ENCODE measurements at regions not wholly inside any gene's neighbourhood (a gene's known extent, or its start where the extent isn't known, plus 50 kb on each side); places are given as distances from the start of the nearest gene placed in this dataset.
"Not testable (repeated sequence)": the region's sequence is repeated elsewhere in the genome, so short reads cannot be mapped to it uniquely, and the experiment has no call there.

DNA sequence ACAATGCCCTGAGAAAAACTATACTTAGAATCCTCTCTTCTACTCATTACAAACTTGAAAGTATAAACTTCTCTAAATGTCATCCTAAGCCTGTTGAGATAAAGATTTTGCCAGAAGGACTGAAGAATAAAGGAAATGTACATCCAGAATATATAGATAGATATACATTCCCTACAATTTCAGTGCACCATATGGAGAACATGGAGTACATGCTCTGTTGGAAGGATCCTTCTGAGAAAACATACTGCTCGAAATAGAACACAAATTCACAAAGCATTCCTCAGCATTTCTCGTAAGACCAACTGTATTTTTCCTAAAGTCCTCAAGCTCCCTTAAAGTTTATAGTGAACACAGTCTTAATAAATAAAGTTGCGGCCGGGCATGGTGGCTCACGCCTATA is 69.7 kb upstream of the RASA1 start:
- DNase-seq (ENCODE audit: low read depth): no peak

DNA sequence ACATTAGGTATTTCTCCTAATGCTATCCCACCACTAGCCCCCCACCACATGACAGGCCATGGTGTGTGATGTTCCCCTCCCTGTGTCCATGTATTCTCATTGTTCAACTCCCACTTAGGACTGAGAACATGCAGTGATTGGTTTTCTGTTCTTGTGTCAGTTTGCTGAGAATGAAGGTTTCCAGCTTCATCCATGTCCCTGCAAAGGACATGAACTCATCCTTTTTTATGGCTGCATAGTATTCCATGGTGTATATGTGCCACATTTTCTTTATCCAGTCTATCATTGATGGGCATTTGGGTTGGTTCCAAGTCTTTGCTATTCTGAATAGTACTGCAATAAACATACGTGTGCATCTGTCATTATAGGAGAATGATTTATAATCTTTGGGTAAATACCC is 68.4 kb upstream of the RASA1 start:
- DNase-seq (ENCODE audit: low read depth): not testable (repeated sequence)

DNA sequence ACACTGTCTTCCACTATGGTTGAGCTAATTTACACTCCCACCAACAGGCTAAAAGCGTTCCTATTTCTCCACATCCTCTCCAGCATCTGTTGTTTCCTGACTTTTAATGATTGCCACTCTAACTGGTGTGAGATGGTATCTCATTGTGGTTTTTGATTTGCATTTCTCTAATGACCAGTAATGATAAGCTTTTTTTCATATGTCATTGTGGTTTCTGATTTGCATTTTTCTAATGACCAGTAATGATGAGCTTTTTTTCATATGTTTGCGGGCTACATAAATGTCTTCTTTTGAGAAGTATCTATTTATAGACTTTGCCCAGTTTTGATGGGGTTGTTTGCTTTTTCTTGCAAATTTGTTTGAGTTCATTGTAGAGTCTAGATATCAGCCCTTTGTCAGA is 68.0 kb upstream of the RASA1 start:
- not testable (repeated sequence) for DNase-seq (ENCODE audit: low read depth)

DNA sequence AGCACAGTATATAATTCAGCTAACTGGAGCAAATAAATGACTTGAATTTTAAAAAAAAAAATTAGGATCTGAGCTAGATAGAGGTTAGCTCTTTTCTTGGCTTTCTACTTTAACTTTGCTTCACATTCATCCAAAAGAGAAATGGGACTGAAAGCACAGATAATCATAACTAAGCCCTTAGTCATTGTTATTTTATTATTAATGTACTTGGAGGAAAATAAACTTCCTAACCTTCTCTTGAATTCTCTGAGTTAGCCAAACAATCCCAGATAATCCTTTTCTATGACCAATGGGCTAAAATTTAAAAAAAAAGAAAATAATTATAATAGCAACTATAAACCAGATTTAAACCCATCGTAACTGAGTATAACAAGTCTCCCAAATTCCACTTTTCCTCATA is 57.6 kb upstream of the RASA1 start:
- DNase-seq (ENCODE audit: low read depth): no peak

DNA sequence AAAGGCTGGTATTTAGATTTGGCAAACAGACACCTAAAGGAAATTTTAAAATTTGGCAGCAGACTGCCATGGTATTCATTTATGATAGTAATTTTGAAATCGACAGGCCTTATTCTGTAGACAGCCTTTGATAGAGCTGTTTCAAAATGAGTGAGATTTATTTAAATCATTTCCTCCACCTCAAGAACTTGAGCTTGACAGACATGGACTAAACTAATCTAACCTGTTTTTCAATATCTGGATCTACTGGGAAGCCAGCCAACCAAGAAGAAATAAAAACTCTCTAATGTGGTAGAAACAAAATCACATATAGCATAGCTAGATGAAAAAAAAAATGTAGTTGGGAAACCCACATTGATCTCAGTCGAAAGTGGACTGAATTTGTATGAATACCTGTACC is 56.9 kb upstream of the RASA1 start:
- no peak for DNase-seq (ENCODE audit: low read depth)

DNA sequence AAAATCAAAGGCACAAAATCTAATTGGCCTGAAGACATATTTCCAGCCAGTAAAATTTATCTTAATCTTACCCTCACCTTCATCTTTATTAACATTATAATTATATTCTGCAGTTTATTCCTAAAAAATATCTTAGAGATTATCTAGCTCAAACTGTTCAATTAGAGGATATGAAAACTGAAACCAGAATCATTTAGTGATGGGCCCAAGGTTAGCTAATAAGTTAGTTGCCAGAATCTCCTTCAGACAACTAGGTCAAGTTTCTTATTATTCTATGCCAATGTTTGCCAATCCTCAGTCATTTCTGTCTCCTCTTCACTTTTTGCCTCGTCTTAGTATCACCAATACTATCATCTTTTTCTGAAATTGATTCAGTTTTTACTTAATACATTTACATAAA is 56.0 kb upstream of the RASA1 start:
- DNase-seq (ENCODE audit: low read depth): no peak

DNA sequence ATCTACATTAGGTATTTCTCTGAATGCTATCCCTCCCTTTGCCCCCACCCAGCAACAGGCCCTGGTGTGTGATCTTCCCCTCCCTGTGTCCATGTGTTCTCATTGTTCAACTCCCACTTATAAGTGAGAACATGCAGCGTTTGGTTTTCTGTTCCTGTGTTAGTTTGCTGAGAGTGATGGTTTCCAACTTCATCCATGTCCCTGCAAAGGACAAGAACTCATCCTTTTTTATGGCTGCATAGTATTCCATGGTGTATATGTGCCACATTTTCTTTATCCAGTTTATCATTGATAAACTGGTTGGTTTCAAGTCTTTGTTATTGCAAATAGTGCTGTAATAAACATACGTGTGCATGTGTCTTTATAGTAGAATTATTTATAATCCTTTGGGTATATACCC is 55.5 kb upstream of the RASA1 start:
- not testable (repeated sequence) for DNase-seq (ENCODE audit: low read depth)

DNA sequence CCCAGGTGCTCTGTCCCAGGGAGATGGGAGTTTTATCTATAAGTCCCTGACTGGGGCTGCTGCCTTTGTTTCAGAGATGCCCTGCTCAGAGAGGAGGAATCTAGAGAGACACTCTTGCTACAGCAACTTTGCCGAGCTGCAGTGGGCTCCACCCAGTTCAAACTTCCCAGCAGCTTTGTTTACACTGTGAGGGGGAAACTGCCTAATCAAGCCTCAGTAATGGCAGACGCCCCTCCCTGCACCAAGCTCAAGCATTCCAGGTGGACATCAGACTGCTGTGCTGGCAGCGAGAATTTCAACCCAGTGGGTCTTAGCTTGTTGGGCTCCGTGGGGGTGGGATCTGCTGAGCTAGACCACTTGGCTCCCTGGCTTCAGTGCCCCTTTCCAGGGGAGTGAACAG is 50.2 kb upstream of the RASA1 start:
- DNase-seq (ENCODE audit: low read depth): not testable (repeated sequence)
